SIG-M5 treated with dmso at 0.1 percent for 504 hours (cell line): ENCODE measurements at regions not wholly inside any gene's neighbourhood (a gene's known extent, or its start where the extent isn't known, plus 50 kb on each side); places are given as distances from the start of the nearest gene placed in this dataset.
"Not testable (repeated sequence)": the region's sequence is repeated elsewhere in the genome, so short reads cannot be mapped to it uniquely, and the experiment has no call there.

Experiments used
- DNase-seq: peaks from one replicate; lab custom pipeline; 2025; ENCODE audit not compliant: unreplicated experiment; lab: John Stamatoyannopoulos, UW

- no peak for DNase-seq
Observed at GRCh38 chr12:84075991-84076390, 836.6 kb downstream of the SLC6A15 start.

- DNase-seq: no peak
Observed at GRCh38 chr12:84073401-84073800, 839.2 kb downstream of the SLC6A15 start.

GRCh38 chr12:84072961-84073360, 839.6 kb downstream of the SLC6A15 start:
- no peak for DNase-seq

- no peak for DNase-seq
Observed at GRCh38 chr12:84070292-84070691, 842.3 kb downstream of the SLC6A15 start.

- DNase-seq: no peak
Observed at GRCh38 chr12:84069699-84070098, 842.9 kb downstream of the SLC6A15 start.

- no peak for DNase-seq
Observed at GRCh38 chr12:84069198-84069597, 843.4 kb downstream of the SLC6A15 start.

- DNase-seq: no peak
Observed at GRCh38 chr12:84058136-84058535, 854.5 kb downstream of the SLC6A15 start.

GRCh38 chr12:84054811-84055210, 857.8 kb downstream of the SLC6A15 start:
- no peak for DNase-seq

- DNase-seq: no peak
Observed at GRCh38 chr12:84047881-84048280, 864.7 kb downstream of the SLC6A15 start.

- no peak for DNase-seq
Observed at GRCh38 chr12:84046859-84047258, 865.7 kb downstream of the SLC6A15 start.

- no peak for DNase-seq
Observed at GRCh38 chr12:84043355-84043754, 869.2 kb downstream of the SLC6A15 start.

GRCh38 chr12:84038242-84038641, 874.4 kb downstream of the SLC6A15 start:
- DNase-seq: no peak

- DNase-seq: no peak
Observed at GRCh38 chr12:84036912-84037311, 875.7 kb downstream of the SLC6A15 start.

- DNase-seq: no peak
Observed at GRCh38 chr12:84035766-84036165, 876.8 kb downstream of the SLC6A15 start.

- no peak for DNase-seq
Observed at GRCh38 chr12:84034871-84035270, 877.7 kb downstream of the SLC6A15 start.

GRCh38 chr12:84033162-84033561, 879.4 kb downstream of the SLC6A15 start:
- DNase-seq: no peak

GRCh38 chr12:84018556-84019179, 893.9 kb downstream of the SLC6A15 start:
- DNase-seq: not testable (repeated sequence)

GRCh38 chr12:84016956-84017355, 895.6 kb downstream of the SLC6A15 start:
- no peak for DNase-seq

- no peak for DNase-seq
Observed at GRCh38 chr12:83997423-83997822, 915.2 kb downstream of the SLC6A15 start.

- DNase-seq: no peak
Observed at GRCh38 chr12:83996671-83997070, 915.9 kb downstream of the SLC6A15 start.

GRCh38 chr12:83985084-83985483, 927.5 kb downstream of the SLC6A15 start:
- DNase-seq: no peak

GRCh38 chr12:83980398-83980797, 932.2 kb downstream of the SLC6A15 start:
- no peak for DNase-seq

- DNase-seq: no peak
Observed at GRCh38 chr12:83979785-83980184, 932.8 kb downstream of the SLC6A15 start.
